H1 (cell line): ENCODE measurements at regions not wholly inside any gene's neighbourhood (a gene's known extent, or its start where the extent isn't known, plus 50 kb on each side); places are given as distances from the start of the nearest gene placed in this dataset.
"Not testable (repeated sequence)": the region's sequence is repeated elsewhere in the genome, so short reads cannot be mapped to it uniquely, and the experiment has no call there.

Experiments used
- CTCF ChIP-seq, 3 experiments: IDR thresholded peaks; 1 replicate in 2 of 3; 2 replicates in 1 of 3; pipeline versions ENCODE4 v1.5.1 to v1.6.1; 2011; ENCODE audit warnings: low read length in 3 of 3, mild to moderate bottlenecking in 3 of 3, inconsistent platforms in 2 of 3, low read depth in 1 of 3, moderate library complexity in 1 of 3; ENCODE audit not compliant: insufficient read depth in 1 of 3; ENCODE audit errors: control extremely low read depth in 1 of 3
- EZH2 ChIP-seq: fragments of 200-600 bp; sonication (generic); IDR thresholded peaks from 2 replicates; pipeline ENCODE4 v1.7.1; 2012; ENCODE audit warnings: low read depth, mild to moderate bottlenecking, moderate library complexity, low read length, inconsistent platforms; ENCODE audit not compliant: severe bottlenecking
- POLR2AphosphoS5 ChIP-seq: IDR thresholded peaks from 2 replicates; pipeline ENCODE4 v1.6.1; 2011; ENCODE audit warnings: low read depth, low read length
- RAD21 ChIP-seq, 2 experiments: IDR thresholded peaks in 1 of 2; conservative IDR thresholded peaks in 1 of 2; 2 replicates each; pipeline ENCODE4 v1.6.1; 2011; ENCODE audit warnings: low read depth in 2 of 2, low read length in 2 of 2, improper control_type of control experiment in 1 of 2, inconsistent platforms in 1 of 2, mild to moderate bottlenecking in 1 of 2, moderate library complexity in 1 of 2
- RBBP5 ChIP-seq: IDR thresholded peaks from 2 replicates; pipeline ENCODE4 v1.7.1; 2012; ENCODE audit warnings: low read depth, mild to moderate bottlenecking, inconsistent platforms, low read length, moderate library complexity, borderline replicate concordance

- not testable (repeated sequence) for TF ChIP-seq CTCF (IDR thresholded peaks at IDR 0.05; ENCODE audit: control extremely low read depth in 1 of 3, insufficient read depth in 1 of 3, low read depth in 1 of 3, low read length in 3 of 3); POLR2AphosphoS5; RAD21 (IDR thresholded peaks at IDR 0.05 in 1 of 2, conservative IDR thresholded peaks at IDR 0.05 in 1 of 2; ENCODE audit: low read depth in 2 of 2, low read length in 2 of 2); RBBP5; EZH2
Observed at GRCh38 chr14:48285217-48285616, 609.8 kb upstream of the MDGA2 start.
